ENCODE measurements at regions not wholly inside any gene's neighbourhood (a gene's known extent, or its start where the extent isn't known, plus 50 kb on each side); places are given as distances from the start of the nearest gene placed in this dataset.

DNA sequence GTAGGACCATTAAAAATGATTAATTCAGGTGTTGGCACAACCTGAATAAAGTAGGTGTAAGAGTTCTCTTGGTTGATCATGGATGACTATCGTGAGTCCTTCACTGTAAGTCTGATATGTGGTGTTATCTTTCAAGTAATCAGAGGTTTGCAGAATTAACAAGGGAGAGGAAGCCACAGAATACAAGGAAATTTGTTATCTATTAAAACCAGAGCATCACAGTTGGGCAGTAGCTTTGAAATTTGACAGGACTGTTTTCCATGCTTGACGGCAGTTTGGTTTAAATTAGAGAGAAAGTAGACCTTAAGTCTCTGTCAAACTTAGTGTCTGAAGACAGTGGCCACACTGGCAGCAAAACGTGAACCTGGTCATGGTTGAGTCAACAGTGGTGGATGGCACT is 139.5 kb upstream of the KCNK2 start:
- TF ChIP-seq, protein P1, sequence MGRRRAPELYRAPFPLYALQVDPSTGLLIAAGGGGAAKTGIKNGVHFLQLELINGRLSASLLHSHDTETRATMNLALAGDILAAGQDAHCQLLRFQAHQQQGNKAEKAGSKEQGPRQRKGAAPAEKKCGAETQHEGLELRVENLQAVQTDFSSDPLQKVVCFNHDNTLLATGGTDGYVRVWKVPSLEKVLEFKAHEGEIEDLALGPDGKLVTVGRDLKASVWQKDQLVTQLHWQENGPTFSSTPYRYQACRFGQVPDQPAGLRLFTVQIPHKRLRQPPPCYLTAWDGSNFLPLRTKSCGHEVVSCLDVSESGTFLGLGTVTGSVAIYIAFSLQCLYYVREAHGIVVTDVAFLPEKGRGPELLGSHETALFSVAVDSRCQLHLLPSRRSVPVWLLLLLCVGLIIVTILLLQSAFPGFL (CRISPR knock-in tag; IDR thresholded peaks at IDR 0.05; ENCODE audit: borderline replicate concordance): no peak
- TF ChIP-seq ESRRA (CRISPR knock-in tag; IDR thresholded peaks at IDR 0.05; ENCODE audit: borderline replicate concordance) (no peak), NR2C2 (CRISPR knock-in tag; IDR thresholded peaks at IDR 0.05) (no peak), JUN (CRISPR knock-in tag; IDR thresholded peaks at IDR 0.05) (no peak), NR3C1 (CRISPR knock-in tag; conservative IDR thresholded peaks at IDR 0.05; ENCODE audit: low read depth) (no peak), FOXJ3 (CRISPR knock-in tag; IDR thresholded peaks at IDR 0.05; ENCODE audit: borderline replicate concordance) (no peak), RELA (CRISPR knock-in tag; IDR thresholded peaks at IDR 0.05; ENCODE audit: borderline replicate concordance) (no peak), SP1 (CRISPR knock-in tag; conservative IDR thresholded peaks at IDR 0.05) (no peak)
- TF ChIP-seq, protein P2, sequence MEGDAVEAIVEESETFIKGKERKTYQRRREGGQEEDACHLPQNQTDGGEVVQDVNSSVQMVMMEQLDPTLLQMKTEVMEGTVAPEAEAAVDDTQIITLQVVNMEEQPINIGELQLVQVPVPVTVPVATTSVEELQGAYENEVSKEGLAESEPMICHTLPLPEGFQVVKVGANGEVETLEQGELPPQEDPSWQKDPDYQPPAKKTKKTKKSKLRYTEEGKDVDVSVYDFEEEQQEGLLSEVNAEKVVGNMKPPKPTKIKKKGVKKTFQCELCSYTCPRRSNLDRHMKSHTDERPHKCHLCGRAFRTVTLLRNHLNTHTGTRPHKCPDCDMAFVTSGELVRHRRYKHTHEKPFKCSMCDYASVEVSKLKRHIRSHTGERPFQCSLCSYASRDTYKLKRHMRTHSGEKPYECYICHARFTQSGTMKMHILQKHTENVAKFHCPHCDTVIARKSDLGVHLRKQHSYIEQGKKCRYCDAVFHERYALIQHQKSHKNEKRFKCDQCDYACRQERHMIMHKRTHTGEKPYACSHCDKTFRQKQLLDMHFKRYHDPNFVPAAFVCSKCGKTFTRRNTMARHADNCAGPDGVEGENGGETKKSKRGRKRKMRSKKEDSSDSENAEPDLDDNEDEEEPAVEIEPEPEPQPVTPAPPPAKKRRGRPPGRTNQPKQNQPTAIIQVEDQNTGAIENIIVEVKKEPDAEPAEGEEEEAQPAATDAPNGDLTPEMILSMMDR (IDR thresholded peaks at IDR 0.05): no peak
- TF ChIP-seq, protein P3, sequence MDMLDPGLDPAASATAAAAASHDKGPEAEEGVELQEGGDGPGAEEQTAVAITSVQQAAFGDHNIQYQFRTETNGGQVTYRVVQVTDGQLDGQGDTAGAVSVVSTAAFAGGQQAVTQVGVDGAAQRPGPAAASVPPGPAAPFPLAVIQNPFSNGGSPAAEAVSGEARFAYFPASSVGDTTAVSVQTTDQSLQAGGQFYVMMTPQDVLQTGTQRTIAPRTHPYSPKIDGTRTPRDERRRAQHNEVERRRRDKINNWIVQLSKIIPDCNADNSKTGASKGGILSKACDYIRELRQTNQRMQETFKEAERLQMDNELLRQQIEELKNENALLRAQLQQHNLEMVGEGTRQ (CRISPR knock-in tag; IDR thresholded peaks at IDR 0.05): no peak
- TF ChIP-seq, protein P4, sequence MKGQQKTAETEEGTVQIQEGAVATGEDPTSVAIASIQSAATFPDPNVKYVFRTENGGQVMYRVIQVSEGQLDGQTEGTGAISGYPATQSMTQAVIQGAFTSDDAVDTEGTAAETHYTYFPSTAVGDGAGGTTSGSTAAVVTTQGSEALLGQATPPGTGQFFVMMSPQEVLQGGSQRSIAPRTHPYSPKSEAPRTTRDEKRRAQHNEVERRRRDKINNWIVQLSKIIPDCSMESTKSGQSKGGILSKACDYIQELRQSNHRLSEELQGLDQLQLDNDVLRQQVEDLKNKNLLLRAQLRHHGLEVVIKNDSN (CRISPR knock-in tag; IDR thresholded peaks at IDR 0.05): no peak
- TF ChIP-seq, protein P5, sequence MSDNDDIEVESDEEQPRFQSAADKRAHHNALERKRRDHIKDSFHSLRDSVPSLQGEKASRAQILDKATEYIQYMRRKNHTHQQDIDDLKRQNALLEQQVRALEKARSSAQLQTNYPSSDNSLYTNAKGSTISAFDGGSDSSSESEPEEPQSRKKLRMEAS (CRISPR knock-in tag; IDR thresholded peaks at IDR 0.05): no peak
- TF ChIP-seq, protein P6, sequence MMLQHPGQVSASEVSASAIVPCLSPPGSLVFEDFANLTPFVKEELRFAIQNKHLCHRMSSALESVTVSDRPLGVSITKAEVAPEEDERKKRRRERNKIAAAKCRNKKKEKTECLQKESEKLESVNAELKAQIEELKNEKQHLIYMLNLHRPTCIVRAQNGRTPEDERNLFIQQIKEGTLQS (CRISPR knock-in tag; conservative IDR thresholded peaks at IDR 0.05): no peak

All from WTC11 (cell line).